WTC11 (cell line): ENCODE measurements at regions not wholly inside any gene's neighbourhood (a gene's known extent, or its start where the extent isn't known, plus 50 kb on each side); places are given as distances from the start of the nearest gene placed in this dataset.

ENCODE experiments used
- ATAC-seq: fragments of 200-7000 bp; cut with Tn5 transposase; 2 replicates; pipeline ENCODE4 v1.10.0; 2021; ENCODE audit warnings: mild to moderate bottlenecking, moderate library complexity
- CTCF ChIA-PET: fragments of 300-600 bp; sonication (Branson Sonifier 250); formaldehyde crosslinking; loops from one replicate; lab custom pipeline; 2021; ENCODE audit warnings: antibody characterized with exemption; lab: Charles Lee
- POLR2A ChIA-PET: fragments of 350-600 bp; sonication (Branson Sonifier 250); formaldehyde crosslinking; loops from one replicate; lab custom pipeline; 2021; ENCODE audit warnings: antibody characterized with exemption; lab: Charles Lee
- DNase-seq: peaks from one replicate; pipeline ENCODE4 v3.0.0; 2021; ENCODE audit warnings: low spot score
- H3K27ac Mint-ChIP-seq: 2 replicates; pipeline ENCODE4 v1.8.0; 2021; ENCODE audit warnings: mixed read lengths
- H3K27me3 Mint-ChIP-seq: 2 replicates; pipeline ENCODE4 v1.8.0; 2021; ENCODE audit warnings: low read depth, mild to moderate bottlenecking, moderate library complexity, mixed read lengths
- H3K36me3 Mint-ChIP-seq: 2 replicates; pipeline ENCODE4 v1.8.0; 2021; ENCODE audit warnings: mixed read lengths
- H3K4me1 Mint-ChIP-seq: 2 replicates; pipeline ENCODE4 v1.8.0; 2022; ENCODE audit warnings: mixed read lengths
- H3K4me3 Mint-ChIP-seq: 2 replicates; pipeline ENCODE4 v1.8.0; 2021; ENCODE audit warnings: mild to moderate bottlenecking, moderate library complexity, mixed read lengths
- H3K9me3 Mint-ChIP-seq: 2 replicates; pipeline ENCODE4 v1.8.0; 2021; ENCODE audit warnings: mixed read lengths
- ATF1 ChIP-seq: sonication (generic); formaldehyde crosslinking; IDR thresholded peaks from 2 replicates; pipeline ENCODE4 v1.8.1; 2023; ENCODE audit warnings: mild to moderate bottlenecking, moderate library complexity, missing genetic modification reagents
- CDX4 ChIP-seq: fragments of 250-450 bp; sonication (Bioruptor Pico); IDR thresholded peaks from 2 replicates; pipeline ENCODE4 v1.9.0; 2021; ENCODE audit warnings: moderate library complexity, mild to moderate bottlenecking, inconsistent platforms, borderline replicate concordance
- ETV6 ChIP-seq: sonication (generic); formaldehyde crosslinking; IDR thresholded peaks from 2 replicates; pipeline ENCODE4 v1.8.1; 2022; ENCODE audit warnings: mild to moderate bottlenecking, missing genetic modification reagents
- FOXP1 ChIP-seq: sonication (generic); formaldehyde crosslinking; IDR thresholded peaks from 2 replicates; pipeline ENCODE4 v1.8.0; 2022; ENCODE audit warnings: missing genetic modification reagents, mild to moderate bottlenecking, moderate library complexity, borderline replicate concordance
- NR1H2 ChIP-seq: sonication (generic); formaldehyde crosslinking; IDR thresholded peaks from 2 replicates; pipeline ENCODE4 v1.9.0; 2021; ENCODE audit warnings: mild to moderate bottlenecking, moderate library complexity, missing genetic modification reagents
- NR2C2 ChIP-seq: sonication (generic); formaldehyde crosslinking; IDR thresholded peaks from 2 replicates; pipeline ENCODE4 v1.8.0; 2022; ENCODE audit warnings: mild to moderate bottlenecking, missing genetic modification reagents
- OVOL2 ChIP-seq: fragments of 250-450 bp; sonication (Bioruptor Pico); IDR thresholded peaks from 2 replicates; pipeline ENCODE4 v1.9.0; 2021; ENCODE audit warnings: mild to moderate bottlenecking, borderline replicate concordance
- TEAD1 ChIP-seq: sonication (generic); formaldehyde crosslinking; IDR thresholded peaks from 2 replicates; pipeline ENCODE4 v1.8.0; 2022; ENCODE audit warnings: mild to moderate bottlenecking, missing genetic modification reagents
- ZNF121 ChIP-seq: sonication (generic); formaldehyde crosslinking; IDR thresholded peaks from 2 replicates; pipeline ENCODE4 v1.8.0; 2023; ENCODE audit warnings: missing genetic modification reagents
- ZNF219 ChIP-seq: sonication (generic); formaldehyde crosslinking; IDR thresholded peaks from 2 replicates; pipeline ENCODE4 v1.8.0; 2023; ENCODE audit warnings: missing genetic modification reagents, mild to moderate bottlenecking, borderline replicate concordance
- ZNF396 ChIP-seq: fragments of 250-450 bp; sonication (Bioruptor Pico); IDR thresholded peaks from 2 replicates; pipeline ENCODE4 v1.8.0; 2021; ENCODE audit warnings: mild to moderate bottlenecking, moderate library complexity, borderline replicate concordance
- ZNF416 ChIP-seq: fragments of 250-450 bp; sonication (Bioruptor Pico); IDR thresholded peaks from 2 replicates; pipeline ENCODE4 v1.9.0; 2021; ENCODE audit warnings: mild to moderate bottlenecking, inconsistent platforms
- ZNF671 ChIP-seq: fragments of 250-450 bp; sonication (Bioruptor Pico); IDR thresholded peaks from 2 replicates; pipeline ENCODE4 v1.8.0; 2021; ENCODE audit warnings: mild to moderate bottlenecking
- TF ChIP-seq, protein P1 (sequence below): sonication (generic); formaldehyde crosslinking; IDR thresholded peaks from 2 replicates; pipeline ENCODE4 v1.8.0; 2023; ENCODE audit warnings: mild to moderate bottlenecking, missing genetic modification reagents
- TF ChIP-seq, protein P2 (sequence below): sonication (generic); formaldehyde crosslinking; IDR thresholded peaks from 2 replicates; pipeline ENCODE4 v1.8.0; 2022; ENCODE audit warnings: mild to moderate bottlenecking, missing genetic modification reagents
- TF ChIP-seq, protein P3 (sequence below): sonication (generic); formaldehyde crosslinking; IDR thresholded peaks from 2 replicates; pipeline ENCODE4 v1.8.1; 2023; ENCODE audit warnings: mild to moderate bottlenecking, missing genetic modification reagents, borderline replicate concordance
- TF ChIP-seq, protein P4 (sequence below): sonication (generic); formaldehyde crosslinking; IDR thresholded peaks from 2 replicates; pipeline ENCODE4 v1.8.1; 2022; ENCODE audit warnings: mild to moderate bottlenecking, missing genetic modification reagents, moderate library complexity, borderline replicate concordance
- TF ChIP-seq, protein P5 (sequence below): sonication (generic); formaldehyde crosslinking; IDR thresholded peaks from 2 replicates; pipeline ENCODE4 v1.8.0; 2022; ENCODE audit warnings: missing genetic modification reagents

DNA sequence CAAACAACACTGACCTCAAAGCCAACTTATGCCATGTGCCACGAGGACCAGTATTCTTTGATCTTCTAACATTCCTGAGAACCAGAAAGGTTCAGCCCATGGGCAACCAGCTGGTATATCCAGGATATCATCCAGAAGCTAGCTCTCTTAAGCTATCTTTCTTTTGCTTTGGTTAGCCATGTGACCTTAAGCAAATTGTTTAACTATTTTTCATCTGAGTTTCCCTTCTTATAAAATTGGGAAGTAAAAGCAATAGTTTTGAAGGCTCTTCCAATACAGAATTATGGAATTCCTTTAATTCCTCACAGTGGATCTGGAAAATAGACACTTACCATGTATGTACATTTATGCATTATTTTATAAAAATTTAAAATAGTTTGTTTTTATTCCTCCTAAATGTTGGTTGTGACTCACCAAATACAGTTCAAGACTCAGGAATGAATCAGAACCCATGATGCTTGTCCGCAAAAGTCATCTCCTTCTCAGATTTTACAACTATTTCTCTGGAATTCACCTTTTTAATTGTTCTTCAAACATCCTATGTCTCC, 435.7 kb downstream of the ZEB2 start (continued):
- TF ChIP-seq, protein P1, sequence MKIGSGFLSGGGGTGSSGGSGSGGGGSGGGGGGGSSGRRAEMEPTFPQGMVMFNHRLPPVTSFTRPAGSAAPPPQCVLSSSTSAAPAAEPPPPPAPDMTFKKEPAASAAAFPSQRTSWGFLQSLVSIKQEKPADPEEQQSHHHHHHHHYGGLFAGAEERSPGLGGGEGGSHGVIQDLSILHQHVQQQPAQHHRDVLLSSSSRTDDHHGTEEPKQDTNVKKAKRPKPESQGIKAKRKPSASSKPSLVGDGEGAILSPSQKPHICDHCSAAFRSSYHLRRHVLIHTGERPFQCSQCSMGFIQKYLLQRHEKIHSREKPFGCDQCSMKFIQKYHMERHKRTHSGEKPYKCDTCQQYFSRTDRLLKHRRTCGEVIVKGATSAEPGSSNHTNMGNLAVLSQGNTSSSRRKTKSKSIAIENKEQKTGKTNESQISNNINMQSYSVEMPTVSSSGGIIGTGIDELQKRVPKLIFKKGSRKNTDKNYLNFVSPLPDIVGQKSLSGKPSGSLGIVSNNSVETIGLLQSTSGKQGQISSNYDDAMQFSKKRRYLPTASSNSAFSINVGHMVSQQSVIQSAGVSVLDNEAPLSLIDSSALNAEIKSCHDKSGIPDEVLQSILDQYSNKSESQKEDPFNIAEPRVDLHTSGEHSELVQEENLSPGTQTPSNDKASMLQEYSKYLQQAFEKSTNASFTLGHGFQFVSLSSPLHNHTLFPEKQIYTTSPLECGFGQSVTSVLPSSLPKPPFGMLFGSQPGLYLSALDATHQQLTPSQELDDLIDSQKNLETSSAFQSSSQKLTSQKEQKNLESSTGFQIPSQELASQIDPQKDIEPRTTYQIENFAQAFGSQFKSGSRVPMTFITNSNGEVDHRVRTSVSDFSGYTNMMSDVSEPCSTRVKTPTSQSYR (CRISPR knock-in tag): no peak
- TF ChIP-seq OVOL2 (CRISPR knock-in tag) (no peak), CDX4 (CRISPR knock-in tag) (no peak)
- TF ChIP-seq, protein P2, sequence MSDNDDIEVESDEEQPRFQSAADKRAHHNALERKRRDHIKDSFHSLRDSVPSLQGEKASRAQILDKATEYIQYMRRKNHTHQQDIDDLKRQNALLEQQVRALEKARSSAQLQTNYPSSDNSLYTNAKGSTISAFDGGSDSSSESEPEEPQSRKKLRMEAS: no peak

GRCh38 chr2:144083211-144083610, 436.7 kb downstream of the ZEB2 start:
- POLR2A ChIA-PET: interaction anchor here (1.3 kb wide), 1 partner anchor 17 kb away, joined by 3 read pairs; no protein-coding TSS in a partner anchor
- no peaks in the 10 kb centered on the region for H3K9me3 Mint-ChIP-seq
- ATAC-seq (no peak), DNase-seq (no peak)
- CTCF ChIA-PET: no interaction called here
- H3K27me3 Mint-ChIP-seq: no peaks in the 10 kb centered on the region
- H3K27ac Mint-ChIP-seq: no peak overlapping the region
- TF ChIP-seq, protein P3, sequence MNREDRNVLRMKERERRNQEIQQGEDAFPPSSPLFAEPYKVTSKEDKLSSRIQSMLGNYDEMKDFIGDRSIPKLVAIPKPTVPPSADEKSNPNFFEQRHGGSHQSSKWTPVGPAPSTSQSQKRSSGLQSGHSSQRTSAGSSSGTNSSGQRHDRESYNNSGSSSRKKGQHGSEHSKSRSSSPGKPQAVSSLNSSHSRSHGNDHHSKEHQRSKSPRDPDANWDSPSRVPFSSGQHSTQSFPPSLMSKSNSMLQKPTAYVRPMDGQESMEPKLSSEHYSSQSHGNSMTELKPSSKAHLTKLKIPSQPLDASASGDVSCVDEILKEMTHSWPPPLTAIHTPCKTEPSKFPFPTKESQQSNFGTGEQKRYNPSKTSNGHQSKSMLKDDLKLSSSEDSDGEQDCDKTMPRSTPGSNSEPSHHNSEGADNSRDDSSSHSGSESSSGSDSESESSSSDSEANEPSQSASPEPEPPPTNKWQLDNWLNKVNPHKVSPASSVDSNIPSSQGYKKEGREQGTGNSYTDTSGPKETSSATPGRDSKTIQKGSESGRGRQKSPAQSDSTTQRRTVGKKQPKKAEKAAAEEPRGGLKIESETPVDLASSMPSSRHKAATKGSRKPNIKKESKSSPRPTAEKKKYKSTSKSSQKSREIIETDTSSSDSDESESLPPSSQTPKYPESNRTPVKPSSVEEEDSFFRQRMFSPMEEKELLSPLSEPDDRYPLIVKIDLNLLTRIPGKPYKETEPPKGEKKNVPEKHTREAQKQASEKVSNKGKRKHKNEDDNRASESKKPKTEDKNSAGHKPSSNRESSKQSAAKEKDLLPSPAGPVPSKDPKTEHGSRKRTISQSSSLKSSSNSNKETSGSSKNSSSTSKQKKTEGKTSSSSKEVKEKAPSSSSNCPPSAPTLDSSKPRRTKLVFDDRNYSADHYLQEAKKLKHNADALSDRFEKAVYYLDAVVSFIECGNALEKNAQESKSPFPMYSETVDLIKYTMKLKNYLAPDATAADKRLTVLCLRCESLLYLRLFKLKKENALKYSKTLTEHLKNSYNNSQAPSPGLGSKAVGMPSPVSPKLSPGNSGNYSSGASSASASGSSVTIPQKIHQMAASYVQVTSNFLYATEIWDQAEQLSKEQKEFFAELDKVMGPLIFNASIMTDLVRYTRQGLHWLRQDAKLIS: no peak
- TF ChIP-seq, protein P4, sequence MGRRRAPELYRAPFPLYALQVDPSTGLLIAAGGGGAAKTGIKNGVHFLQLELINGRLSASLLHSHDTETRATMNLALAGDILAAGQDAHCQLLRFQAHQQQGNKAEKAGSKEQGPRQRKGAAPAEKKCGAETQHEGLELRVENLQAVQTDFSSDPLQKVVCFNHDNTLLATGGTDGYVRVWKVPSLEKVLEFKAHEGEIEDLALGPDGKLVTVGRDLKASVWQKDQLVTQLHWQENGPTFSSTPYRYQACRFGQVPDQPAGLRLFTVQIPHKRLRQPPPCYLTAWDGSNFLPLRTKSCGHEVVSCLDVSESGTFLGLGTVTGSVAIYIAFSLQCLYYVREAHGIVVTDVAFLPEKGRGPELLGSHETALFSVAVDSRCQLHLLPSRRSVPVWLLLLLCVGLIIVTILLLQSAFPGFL (CRISPR knock-in tag): no peak
- TF ChIP-seq FOXP1 (CRISPR knock-in tag) (no peak), ZNF219 (CRISPR knock-in tag) (no peak), ZNF121 (CRISPR knock-in tag) (no peak), ZNF416 (no peak), ETV6 (no peak)
- H3K36me3 Mint-ChIP-seq: no peaks in the 10 kb centered on the region
- no peak overlapping the region for H3K4me3 Mint-ChIP-seq
- H3K4me1 Mint-ChIP-seq: peaks cover 7% of the 10 kb centered on the region; the same call in 1 of the 2 replicates

GRCh38 chr2:144082777-144083176, 437.1 kb downstream of the ZEB2 start:
- Mint-ChIP-seq H3K4me1 (peaks cover 9% of the 10 kb centered on the region; the same call in 1 of the 2 replicates), H3K27me3 (no peaks in the 10 kb centered on the region), H3K4me3 (no peak overlapping the region), H3K36me3 (no peaks in the 10 kb centered on the region), H3K27ac (no peak overlapping the region), H3K9me3 (no peaks in the 10 kb centered on the region)
- no peak for DNase-seq
- ATAC-seq: no peak
- CTCF ChIA-PET: no interaction called here
- POLR2A ChIA-PET: interaction anchor here (1.3 kb wide), 1 partner anchor 17 kb away, joined by 3 read pairs; no protein-coding TSS in a partner anchor
- TF ChIP-seq, protein P5, sequence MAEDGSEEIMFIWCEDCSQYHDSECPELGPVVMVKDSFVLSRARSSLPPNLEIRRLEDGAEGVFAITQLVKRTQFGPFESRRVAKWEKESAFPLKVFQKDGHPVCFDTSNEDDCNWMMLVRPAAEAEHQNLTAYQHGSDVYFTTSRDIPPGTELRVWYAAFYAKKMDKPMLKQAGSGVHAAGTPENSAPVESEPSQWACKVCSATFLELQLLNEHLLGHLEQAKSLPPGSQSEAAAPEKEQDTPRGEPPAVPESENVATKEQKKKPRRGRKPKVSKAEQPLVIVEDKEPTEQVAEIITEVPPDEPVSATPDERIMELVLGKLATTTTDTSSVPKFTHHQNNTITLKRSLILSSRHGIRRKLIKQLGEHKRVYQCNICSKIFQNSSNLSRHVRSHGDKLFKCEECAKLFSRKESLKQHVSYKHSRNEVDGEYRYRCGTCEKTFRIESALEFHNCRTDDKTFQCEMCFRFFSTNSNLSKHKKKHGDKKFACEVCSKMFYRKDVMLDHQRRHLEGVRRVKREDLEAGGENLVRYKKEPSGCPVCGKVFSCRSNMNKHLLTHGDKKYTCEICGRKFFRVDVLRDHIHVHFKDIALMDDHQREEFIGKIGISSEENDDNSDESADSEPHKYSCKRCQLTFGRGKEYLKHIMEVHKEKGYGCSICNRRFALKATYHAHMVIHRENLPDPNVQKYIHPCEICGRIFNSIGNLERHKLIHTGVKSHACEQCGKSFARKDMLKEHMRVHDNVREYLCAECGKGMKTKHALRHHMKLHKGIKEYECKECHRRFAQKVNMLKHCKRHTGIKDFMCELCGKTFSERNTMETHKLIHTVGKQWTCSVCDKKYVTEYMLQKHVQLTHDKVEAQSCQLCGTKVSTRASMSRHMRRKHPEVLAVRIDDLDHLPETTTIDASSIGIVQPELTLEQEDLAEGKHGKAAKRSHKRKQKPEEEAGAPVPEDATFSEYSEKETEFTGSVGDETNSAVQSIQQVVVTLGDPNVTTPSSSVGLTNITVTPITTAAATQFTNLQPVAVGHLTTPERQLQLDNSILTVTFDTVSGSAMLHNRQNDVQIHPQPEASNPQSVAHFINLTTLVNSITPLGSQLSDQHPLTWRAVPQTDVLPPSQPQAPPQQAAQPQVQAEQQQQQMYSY (CRISPR knock-in tag): no peak
- no peak for TF ChIP-seq NR2C2
- no peak for TF ChIP-seq ZNF396
- TF ChIP-seq, protein P1 (CRISPR knock-in tag): no peak
- no peak for TF ChIP-seq ATF1 (CRISPR knock-in tag)
- no peak for TF ChIP-seq OVOL2 (CRISPR knock-in tag)
- TF ChIP-seq ZNF671 (CRISPR knock-in tag): no peak
- TF ChIP-seq TEAD1: no peak
- no peak for TF ChIP-seq NR1H2 (CRISPR knock-in tag)
